Fibroblast of villous mesenchyme (primary cell): ENCODE measurements at regions not wholly inside any gene's neighbourhood (a gene's known extent, or its start where the extent isn't known, plus 50 kb on each side); places are given as distances from the start of the nearest gene placed in this dataset.

ENCODE experiments used
- DNase-seq: peaks from one replicate; pipeline ENCODE4 v3.0.0-alpha.2; 2010; ENCODE audit warnings: low read depth
- H3K4me3 ChIP-seq: 2 replicates; pipeline ENCODE4 v1.5.1; 2011; ENCODE audit warnings: low read depth, mild to moderate bottlenecking, low read length
- TF ChIP-seq, protein P1 (sequence below): IDR thresholded peaks from 2 replicates; pipeline ENCODE4 v1.5.1; 2012; ENCODE audit warnings: low read depth, mild to moderate bottlenecking, low read length; ENCODE audit not compliant: insufficient read depth

DNA sequence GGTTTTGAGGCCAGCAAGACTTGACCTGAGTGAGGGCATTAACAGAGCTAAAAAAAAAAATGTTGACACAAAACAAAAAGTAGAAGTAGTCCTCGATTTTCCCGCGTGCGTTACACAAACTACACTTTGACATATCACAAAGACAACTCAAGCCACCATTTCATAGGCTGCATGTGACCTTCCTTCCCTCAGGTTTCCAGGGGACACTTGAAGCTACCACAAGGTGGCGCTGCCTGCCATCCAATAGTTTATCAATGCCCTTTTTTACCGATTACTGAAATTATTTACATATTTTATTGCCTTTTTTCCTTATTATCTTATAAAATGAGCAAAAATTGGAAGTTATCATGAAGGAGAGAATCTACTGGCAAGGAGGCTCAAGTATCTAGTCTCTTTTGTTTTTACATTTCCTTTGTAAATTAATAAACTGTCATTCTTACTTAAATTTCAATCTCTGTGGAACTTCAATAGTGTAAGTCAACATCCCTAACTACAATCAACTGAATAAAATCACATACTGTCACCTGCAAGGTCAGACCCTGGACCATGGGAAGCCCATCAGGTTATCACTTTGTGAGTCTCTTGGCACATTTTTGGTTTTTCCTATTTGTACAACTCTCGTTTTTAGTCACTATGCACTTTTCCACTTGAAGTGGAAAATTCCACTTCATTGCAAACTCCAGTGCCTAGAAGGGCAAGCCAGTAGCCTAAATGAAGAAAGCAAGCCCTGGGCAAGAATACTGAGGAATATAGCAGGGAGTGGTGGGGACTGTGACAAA lies 84.6 kb upstream of the CPSF6 start:
- TF ChIP-seq, protein P1, sequence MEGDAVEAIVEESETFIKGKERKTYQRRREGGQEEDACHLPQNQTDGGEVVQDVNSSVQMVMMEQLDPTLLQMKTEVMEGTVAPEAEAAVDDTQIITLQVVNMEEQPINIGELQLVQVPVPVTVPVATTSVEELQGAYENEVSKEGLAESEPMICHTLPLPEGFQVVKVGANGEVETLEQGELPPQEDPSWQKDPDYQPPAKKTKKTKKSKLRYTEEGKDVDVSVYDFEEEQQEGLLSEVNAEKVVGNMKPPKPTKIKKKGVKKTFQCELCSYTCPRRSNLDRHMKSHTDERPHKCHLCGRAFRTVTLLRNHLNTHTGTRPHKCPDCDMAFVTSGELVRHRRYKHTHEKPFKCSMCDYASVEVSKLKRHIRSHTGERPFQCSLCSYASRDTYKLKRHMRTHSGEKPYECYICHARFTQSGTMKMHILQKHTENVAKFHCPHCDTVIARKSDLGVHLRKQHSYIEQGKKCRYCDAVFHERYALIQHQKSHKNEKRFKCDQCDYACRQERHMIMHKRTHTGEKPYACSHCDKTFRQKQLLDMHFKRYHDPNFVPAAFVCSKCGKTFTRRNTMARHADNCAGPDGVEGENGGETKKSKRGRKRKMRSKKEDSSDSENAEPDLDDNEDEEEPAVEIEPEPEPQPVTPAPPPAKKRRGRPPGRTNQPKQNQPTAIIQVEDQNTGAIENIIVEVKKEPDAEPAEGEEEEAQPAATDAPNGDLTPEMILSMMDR = peak; percentile 91
- peak; percentile 65 for DNase-seq
- no peak overlapping the region for H3K4me3 ChIP-seq

DNA sequence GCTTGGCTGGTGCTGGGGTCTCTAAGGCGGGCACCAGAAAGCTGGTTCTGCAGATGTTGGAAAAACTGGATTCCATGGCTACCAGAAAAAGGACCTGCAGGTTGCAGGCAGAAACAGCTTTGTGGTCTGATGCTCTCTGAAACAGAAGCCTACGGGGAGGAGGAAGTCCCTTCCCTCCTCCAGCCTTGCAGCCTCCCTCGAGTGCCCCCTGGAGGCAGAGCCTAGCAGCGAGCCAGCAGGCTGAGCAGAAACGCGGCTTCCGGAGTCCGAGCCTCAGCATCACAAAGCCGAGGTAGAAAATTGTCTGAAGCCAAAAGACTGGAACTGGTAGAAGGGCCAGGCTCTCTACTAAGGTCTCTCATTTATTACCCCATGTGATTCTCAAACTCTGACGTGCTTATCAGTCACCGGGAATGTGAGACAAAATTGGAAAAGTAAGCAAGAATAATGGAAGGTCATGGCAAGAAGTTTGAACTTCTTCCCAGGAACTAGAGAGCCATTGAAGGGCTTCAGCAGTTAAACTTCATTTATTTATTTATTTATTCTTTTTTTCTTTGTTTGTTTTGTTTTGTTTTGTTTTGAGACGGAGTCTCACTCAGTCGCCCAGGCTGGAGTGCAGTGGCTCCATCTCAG lies 82.2 kb upstream of the CPSF6 start:
- peak; percentile 74 for DNase-seq
- H3K4me3 ChIP-seq = no peak overlapping the region
- TF ChIP-seq, protein P1 = peak; percentile 100

DNA sequence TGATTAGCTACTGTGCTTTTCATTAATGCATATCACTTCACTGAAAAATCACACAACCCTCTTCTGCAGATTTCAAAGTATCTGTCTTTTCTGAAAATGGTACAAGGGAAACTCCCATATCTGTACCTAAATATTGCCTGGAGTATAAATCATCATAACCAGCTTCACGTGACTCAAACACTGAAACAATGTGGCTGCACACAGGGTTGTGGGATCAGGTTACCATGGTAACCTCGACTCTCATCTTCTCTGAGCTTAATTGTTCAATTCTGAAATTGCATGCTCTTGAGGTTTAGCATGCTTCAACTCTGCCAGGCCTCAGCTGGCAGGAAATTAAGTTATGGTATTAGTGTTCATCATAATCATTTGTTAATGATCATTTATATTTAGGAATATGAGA lies 77.5 kb upstream of the CPSF6 start:
- H3K4me3 ChIP-seq = no peak overlapping the region
- no peak for DNase-seq
- TF ChIP-seq, protein P1 = no peak

DNA sequence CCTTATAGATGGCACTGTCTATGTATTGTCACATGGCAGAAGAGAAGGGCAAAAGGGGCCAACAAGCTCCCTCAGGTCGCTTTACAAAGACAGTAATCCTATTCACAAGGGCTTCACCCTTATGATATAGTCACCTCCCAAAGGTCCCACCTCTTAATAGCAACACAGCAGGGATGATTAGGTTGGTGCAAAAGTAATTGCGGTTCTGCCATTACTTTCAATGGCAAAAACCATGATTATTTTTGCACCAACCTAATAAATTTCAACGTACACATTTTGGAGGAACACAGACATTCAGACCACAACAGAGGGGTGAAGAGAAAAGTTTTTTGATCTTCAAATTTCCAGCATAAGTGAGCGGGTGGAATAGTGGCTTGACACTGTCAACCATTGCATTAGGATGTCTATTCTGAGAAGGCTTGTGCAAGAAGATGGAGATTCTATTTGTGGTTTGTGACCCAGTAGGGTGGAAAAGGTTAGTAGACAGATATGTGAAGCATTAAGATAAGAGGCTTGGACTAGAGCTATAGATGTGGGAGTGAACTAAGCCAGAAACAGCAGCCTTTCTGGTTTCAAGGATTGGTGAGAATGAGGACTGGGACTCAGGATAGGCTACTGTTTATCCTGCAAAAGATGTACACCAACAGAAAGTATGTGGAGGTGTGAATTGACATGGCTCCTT lies 75.5 kb upstream of the CPSF6 start:
- DNase-seq = no peak
- no peak overlapping the region for H3K4me3 ChIP-seq
- TF ChIP-seq, protein P1 = no peak

DNA sequence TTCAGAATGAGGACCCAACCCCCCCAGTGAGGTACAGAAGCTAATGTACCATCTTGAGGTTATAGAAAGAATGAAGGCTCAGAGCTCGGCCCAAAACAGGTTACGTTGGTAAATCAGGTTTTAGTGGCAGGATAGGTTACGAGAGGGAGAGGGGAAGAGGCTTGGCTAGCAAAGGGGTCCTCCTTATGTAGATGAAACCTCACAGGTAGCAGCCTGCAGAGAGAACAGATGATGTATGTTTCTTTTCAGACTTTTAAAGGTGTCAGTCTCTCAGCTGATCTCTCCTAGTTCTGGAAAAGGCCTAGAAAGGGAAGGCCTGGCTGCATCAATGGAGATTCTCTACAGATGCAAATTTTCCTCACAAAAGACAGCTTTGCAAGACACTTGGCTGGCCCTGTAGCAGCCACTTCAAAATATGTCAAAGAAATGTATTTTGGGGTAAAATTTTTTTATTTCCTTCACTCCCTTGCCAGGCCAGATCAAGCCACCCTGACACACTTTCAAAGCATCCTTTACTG lies 71.7 kb upstream of the CPSF6 start:
- H3K4me3 ChIP-seq = no peak overlapping the region
- DNase-seq = no peak
- TF ChIP-seq, protein P1 = no peak

DNA sequence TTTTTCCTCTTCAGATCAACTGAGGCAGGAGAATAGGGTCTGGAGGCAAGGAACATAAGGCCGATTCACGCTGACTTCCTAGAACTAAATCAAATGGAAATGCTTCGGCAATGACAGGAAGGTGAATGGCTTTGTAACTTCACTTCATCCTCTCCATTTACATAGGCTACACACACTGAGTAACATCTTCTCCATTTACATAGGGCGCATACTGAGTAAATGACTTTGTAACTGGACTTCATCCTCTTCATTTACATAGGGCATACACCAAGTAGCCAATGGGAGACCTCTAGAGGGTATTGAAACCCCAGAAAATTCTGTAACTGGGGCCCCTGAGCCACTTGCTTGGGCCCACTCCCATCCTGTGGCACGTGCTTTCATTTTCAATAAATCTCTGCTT lies 71.0 kb upstream of the CPSF6 start:
- TF ChIP-seq, protein P1 = no peak
- no peak for DNase-seq
- no peak overlapping the region for H3K4me3 ChIP-seq
